SK-N-SH (cell line): ENCODE measurements at regions not wholly inside any gene's neighbourhood (a gene's known extent, or its start where the extent isn't known, plus 50 kb on each side); places are given as distances from the start of the nearest gene placed in this dataset.

Experiments used
- CTCF ChIA-PET: fragments of 300-600, 350-600 bp; formaldehyde crosslinking; extraction: SDS; loops from one replicate; lab custom pipeline; 2021; lab: Yijun Ruan, JAX
- POLR2A ChIA-PET: fragments of 350-600 bp; sonication (Branson Sonifier 250); formaldehyde crosslinking; extraction: SDS; loops from one replicate; lab custom pipeline; 2020; ENCODE audit warnings: antibody characterized with exemption, inconsistent platforms; lab: Yijun Ruan, JAX
- DNase-seq: peaks from one replicate; pipeline ENCODE4 v3.0.0; 2012
- H2AFZ ChIP-seq: fragments of 200-600 bp; sonication (generic); 2 replicates; pipeline ENCODE4 v1.8.1; 2016; ENCODE audit warnings: antibody characterized with exemption, mild to moderate bottlenecking, low read depth
- H3F3A ChIP-seq: fragments of 200-600 bp; sonication (generic); replicated peaks from 2 replicates; pipeline ENCODE3; 2016; ENCODE audit warnings: antibody characterized with exemption, mild to moderate bottlenecking; ENCODE audit not compliant: insufficient read depth
- H3K27ac ChIP-seq, 2 experiments: fragments of 200-500 bp in 1 of 2; fragments of 200-600 bp in 1 of 2; sonication (Bioruptor generic) in 1 of 2; sonication (generic), shearing (Covaris generic) in 1 of 2; 2 replicates each; pipeline versions ENCODE4 v1.5.1 to v1.6.1; 2014 to 2016; ENCODE audit warnings: low read depth in 2 of 2, inconsistent platforms in 1 of 2, low read length in 1 of 2, mild to moderate bottlenecking in 1 of 2, mixed read lengths in 1 of 2
- H3K27me3 ChIP-seq: fragments of 200-600 bp; sonication (generic), shearing (Covaris generic); 2 replicates; pipeline ENCODE4 v1.6.1; 2016; ENCODE audit warnings: mixed run types; ENCODE audit not compliant: insufficient read depth
- H3K36me3 ChIP-seq, 2 experiments: fragments of 200-500 bp in 1 of 2; fragments of 200-600 bp in 1 of 2; sonication (Bioruptor generic) in 1 of 2; sonication (generic) in 1 of 2; replicated peaks in 1 of 2; 2 replicates each; pipeline versions ENCODE3 to v1.5.1; 2014 to 2016; ENCODE audit warnings: low read length in 1 of 2, mild to moderate bottlenecking in 1 of 2; ENCODE audit not compliant: insufficient read depth in 2 of 2, control insufficient read depth in 1 of 2
- H3K4me1 ChIP-seq, 2 experiments: fragments of 200-500 bp in 1 of 2; fragments of 200-600 bp in 1 of 2; sonication (Bioruptor generic) in 1 of 2; sonication (generic), shearing (Covaris generic) in 1 of 2; 2 replicates each; pipeline versions ENCODE4 v1.5.1 to v1.6.1; 2014 to 2016; ENCODE audit warnings: low read depth in 1 of 2, low read length in 1 of 2, mixed run types in 1 of 2; ENCODE audit not compliant: insufficient read depth in 2 of 2, control insufficient read depth in 1 of 2
- H3K4me2 ChIP-seq: fragments of 200-600 bp; sonication (generic), shearing (Covaris generic); 2 replicates; pipeline ENCODE4 v1.6.1; 2017; ENCODE audit warnings: mixed run types
- H3K4me3 ChIP-seq, 2 experiments: fragments of 200-500 bp in 1 of 2; fragments of 200-600 bp in 1 of 2; sonication (Bioruptor generic) in 1 of 2; sonication (generic), shearing (Covaris generic) in 1 of 2; 2 replicates each; pipeline versions ENCODE4 v1.5.1 to v1.8.1; 2014 to 2016; ENCODE audit warnings: low read depth in 2 of 2, inconsistent platforms in 1 of 2, low read length in 1 of 2, mild to moderate bottlenecking in 1 of 2, mixed read lengths in 1 of 2, moderate library complexity in 1 of 2
- H3K79me2 ChIP-seq: fragments of 200-600 bp; sonication (generic); 2 replicates; pipeline ENCODE4 v1.8.1; 2017; ENCODE audit warnings: mild to moderate bottlenecking; ENCODE audit not compliant: insufficient read depth
- H3K9ac ChIP-seq: fragments of 200-600 bp; sonication (generic); 2 replicates; pipeline ENCODE4 v1.6.1; 2017; ENCODE audit warnings: mixed run types
- H3K9me2 ChIP-seq: fragments of 200-600 bp; sonication (generic); 2 replicates; pipeline ENCODE4 v1.6.1; 2017; ENCODE audit warnings: mixed run types
- H3K9me3 ChIP-seq: fragments of 200-600 bp; sonication (generic); 2 replicates; pipeline ENCODE4 v1.6.1; 2017; ENCODE audit warnings: mixed run types, mild to moderate bottlenecking, moderate library complexity
- H4K20me1 ChIP-seq: fragments of 200-600 bp; sonication (generic); 2 replicates; pipeline ENCODE4 v1.6.1; 2017; ENCODE audit warnings: mild to moderate bottlenecking, mixed run types; ENCODE audit not compliant: insufficient read depth
- CTCF ChIP-seq: fragments of 200-600 bp; sonication (generic); IDR thresholded peaks from 2 replicates; pipeline ENCODE4 v1.6.1; 2017; ENCODE audit warnings: antibody characterized with exemption, mild to moderate bottlenecking, moderate library complexity
- ELF1 ChIP-seq: IDR thresholded peaks from 2 replicates; pipeline ENCODE4 v1.4.0; 2012
- EP300 ChIP-seq, 2 experiments: IDR thresholded peaks; 2 replicates each; pipeline versions ENCODE4 v1.4.0 to v1.6.1; 2012; ENCODE audit warnings: borderline replicate concordance in 1 of 2, low read depth in 1 of 2, low read length in 1 of 2
- FOXJ3 ChIP-seq: sonication (generic); formaldehyde crosslinking; IDR thresholded peaks from 2 replicates; pipeline ENCODE4 v1.5.1; 2020; ENCODE audit warnings: mild to moderate bottlenecking, missing genetic modification reagents
- FOXM1 ChIP-seq: IDR thresholded peaks from 2 replicates; pipeline ENCODE4 v1.4.0; 2012; ENCODE audit warnings: low read depth, mild to moderate bottlenecking
- GATA2 ChIP-seq: sonication (generic); formaldehyde crosslinking; IDR thresholded peaks from 2 replicates; pipeline ENCODE4 v1.5.0; 2020; ENCODE audit warnings: mild to moderate bottlenecking, missing genetic modification reagents
- MEF2A ChIP-seq: IDR thresholded peaks from 2 replicates; pipeline ENCODE4 v1.4.0; 2012; ENCODE audit warnings: low read depth, borderline replicate concordance
- RCOR1 ChIP-seq: fragments of 150-350 bp; IDR thresholded peaks from 2 replicates; pipeline ENCODE4 v1.6.1; 2017; ENCODE audit warnings: antibody characterized with exemption, low read length
- RXRA ChIP-seq: IDR thresholded peaks from 2 replicates; pipeline ENCODE4 v1.4.0; 2012; ENCODE audit warnings: low read depth, mild to moderate bottlenecking, borderline replicate concordance
- SMC3 ChIP-seq: IDR thresholded peaks from 2 replicates; pipeline ENCODE4 v1.6.1; 2012; ENCODE audit warnings: low read depth, low read length, improper control_type of control experiment
- TEAD4 ChIP-seq: IDR thresholded peaks from 2 replicates; pipeline ENCODE4 v1.4.0; 2012; ENCODE audit warnings: mild to moderate bottlenecking, borderline replicate concordance; ENCODE audit not compliant: insufficient read depth
- USF1 ChIP-seq: IDR thresholded peaks from 2 replicates; pipeline ENCODE4 v1.4.0; 2012; ENCODE audit warnings: low read depth, borderline replicate concordance
- WGBS: methylation state at CpG from one replicate; pipeline ENCODE4 v1.1.6; 2017; ENCODE audit warnings: low lambda C conversion rate; 5-methylcytosine and 5-hydroxymethylcytosine counted together
- TF ChIP-seq, protein P1 (sequence below): IDR thresholded peaks from 2 replicates; pipeline ENCODE4 v1.4.0; 2012; ENCODE audit warnings: low read depth, borderline replicate concordance
- TF ChIP-seq, protein P2 (sequence below): IDR thresholded peaks from 2 replicates; pipeline ENCODE4 v1.6.1; 2012; ENCODE audit warnings: mild to moderate bottlenecking, low read depth, low read length, moderate library complexity

DNA sequence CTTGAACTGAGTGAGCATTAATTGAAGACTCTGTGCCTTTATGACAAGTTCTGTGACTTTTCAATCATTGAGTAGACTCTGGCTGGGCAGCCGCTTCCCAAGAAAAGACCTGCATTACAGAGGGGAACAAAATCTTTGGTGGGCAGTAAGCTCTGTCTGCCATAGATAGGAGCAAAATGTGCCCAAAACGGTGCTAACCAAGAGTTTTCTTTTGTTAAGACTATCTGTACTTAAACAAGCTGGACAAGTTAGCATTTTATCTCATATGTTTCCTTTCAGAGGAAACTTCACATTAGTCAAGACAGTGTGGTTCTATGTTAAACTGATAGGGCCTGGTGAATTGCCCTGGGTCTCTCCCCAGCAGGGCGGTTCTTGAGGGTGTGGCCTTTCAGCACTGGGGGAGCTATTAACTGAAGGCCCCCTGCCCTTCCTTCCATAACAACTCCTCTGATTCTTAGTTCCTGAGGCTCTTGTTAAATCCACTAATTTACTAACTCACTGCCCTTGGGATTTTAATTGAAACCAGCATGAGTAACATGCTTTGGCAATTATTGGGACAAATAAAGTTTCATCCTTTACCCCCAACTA, 219.6 kb downstream of the KTN1 start:
- ChIA-PET POLR2A (no interaction called here), CTCF (no interaction called here)
- H2AFZ ChIP-seq: no peak overlapping the region
- no peaks in the 10 kb centered on the region for H3K36me3 ChIP-seq
- H3K9me2 ChIP-seq: no peaks in the 10 kb centered on the region
- H3K9ac ChIP-seq: no peak overlapping the region
- H3K79me2 ChIP-seq: no peaks in the 10 kb centered on the region
- 14% methylated on average over 3 of the region's 3 CpGs for WGBS
- peaks cover 10% of the 10 kb centered on the region; the same call in 1 of the 2 replicates for H3K27me3 ChIP-seq
- no peak overlapping the region for H3K4me2 ChIP-seq
- no peaks in the 10 kb centered on the region for H3K9me3 ChIP-seq
- no peaks in the 10 kb centered on the region for H3K4me1 ChIP-seq
- H4K20me1 ChIP-seq: no peaks in the 10 kb centered on the region
- H3F3A ChIP-seq: no peaks in the 10 kb centered on the region
- no peak for TF ChIP-seq GATA2
- TF ChIP-seq, protein P1, sequence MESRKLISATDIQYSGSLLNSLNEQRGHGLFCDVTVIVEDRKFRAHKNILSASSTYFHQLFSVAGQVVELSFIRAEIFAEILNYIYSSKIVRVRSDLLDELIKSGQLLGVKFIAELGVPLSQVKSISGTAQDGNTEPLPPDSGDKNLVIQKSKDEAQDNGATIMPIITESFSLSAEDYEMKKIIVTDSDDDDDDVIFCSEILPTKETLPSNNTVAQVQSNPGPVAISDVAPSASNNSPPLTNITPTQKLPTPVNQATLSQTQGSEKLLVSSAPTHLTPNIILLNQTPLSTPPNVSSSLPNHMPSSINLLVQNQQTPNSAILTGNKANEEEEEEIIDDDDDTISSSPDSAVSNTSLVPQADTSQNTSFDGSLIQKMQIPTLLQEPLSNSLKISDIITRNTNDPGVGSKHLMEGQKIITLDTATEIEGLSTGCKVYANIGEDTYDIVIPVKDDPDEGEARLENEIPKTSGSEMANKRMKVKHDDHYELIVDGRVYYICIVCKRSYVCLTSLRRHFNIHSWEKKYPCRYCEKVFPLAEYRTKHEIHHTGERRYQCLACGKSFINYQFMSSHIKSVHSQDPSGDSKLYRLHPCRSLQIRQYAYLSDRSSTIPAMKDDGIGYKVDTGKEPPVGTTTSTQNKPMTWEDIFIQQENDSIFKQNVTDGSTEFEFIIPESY: no peak
- TF ChIP-seq, protein P2, sequence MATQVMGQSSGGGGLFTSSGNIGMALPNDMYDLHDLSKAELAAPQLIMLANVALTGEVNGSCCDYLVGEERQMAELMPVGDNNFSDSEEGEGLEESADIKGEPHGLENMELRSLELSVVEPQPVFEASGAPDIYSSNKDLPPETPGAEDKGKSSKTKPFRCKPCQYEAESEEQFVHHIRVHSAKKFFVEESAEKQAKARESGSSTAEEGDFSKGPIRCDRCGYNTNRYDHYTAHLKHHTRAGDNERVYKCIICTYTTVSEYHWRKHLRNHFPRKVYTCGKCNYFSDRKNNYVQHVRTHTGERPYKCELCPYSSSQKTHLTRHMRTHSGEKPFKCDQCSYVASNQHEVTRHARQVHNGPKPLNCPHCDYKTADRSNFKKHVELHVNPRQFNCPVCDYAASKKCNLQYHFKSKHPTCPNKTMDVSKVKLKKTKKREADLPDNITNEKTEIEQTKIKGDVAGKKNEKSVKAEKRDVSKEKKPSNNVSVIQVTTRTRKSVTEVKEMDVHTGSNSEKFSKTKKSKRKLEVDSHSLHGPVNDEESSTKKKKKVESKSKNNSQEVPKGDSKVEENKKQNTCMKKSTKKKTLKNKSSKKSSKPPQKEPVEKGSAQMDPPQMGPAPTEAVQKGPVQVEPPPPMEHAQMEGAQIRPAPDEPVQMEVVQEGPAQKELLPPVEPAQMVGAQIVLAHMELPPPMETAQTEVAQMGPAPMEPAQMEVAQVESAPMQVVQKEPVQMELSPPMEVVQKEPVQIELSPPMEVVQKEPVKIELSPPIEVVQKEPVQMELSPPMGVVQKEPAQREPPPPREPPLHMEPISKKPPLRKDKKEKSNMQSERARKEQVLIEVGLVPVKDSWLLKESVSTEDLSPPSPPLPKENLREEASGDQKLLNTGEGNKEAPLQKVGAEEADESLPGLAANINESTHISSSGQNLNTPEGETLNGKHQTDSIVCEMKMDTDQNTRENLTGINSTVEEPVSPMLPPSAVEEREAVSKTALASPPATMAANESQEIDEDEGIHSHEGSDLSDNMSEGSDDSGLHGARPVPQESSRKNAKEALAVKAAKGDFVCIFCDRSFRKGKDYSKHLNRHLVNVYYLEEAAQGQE: no peak
- TF ChIP-seq, all 33 proteins: peak for 0
- no peak for DNase-seq
- H3K27ac ChIP-seq: no peak overlapping the region
- no peak overlapping the region for H3K4me3 ChIP-seq

DNA sequence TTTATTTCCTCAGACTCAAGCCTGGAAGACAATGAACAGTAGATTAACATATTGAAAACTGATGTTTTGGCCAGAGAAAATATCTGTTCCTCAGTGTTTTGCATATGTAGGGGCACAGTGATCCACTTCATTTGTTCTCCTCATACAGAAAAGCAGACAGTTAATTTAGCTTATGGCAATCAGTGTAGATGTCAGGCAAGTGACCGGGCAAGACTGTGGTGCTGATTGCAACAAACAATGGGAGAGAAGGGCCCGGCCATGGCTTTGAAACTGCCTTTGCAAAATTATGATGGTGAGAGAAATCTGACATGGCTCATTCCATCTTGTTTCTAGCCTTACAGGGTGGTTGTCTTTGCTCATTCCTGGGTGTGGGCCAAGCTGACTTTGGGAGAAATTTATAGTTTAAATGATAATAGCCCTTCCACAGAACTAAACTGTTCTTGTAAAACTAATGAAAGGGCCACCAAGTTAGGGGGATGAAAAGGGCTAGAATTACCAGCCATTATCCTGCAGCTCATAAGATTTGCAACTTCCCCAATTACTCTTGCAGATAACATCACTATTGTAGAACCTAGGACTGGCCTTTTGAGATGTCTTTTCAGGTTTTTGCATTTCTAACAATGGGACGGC, 220.3 kb downstream of the KTN1 start:
- TF ChIP-seq RXRA (no peak), RCOR1 (no peak), FOXJ3 (CRISPR knock-in tag) (no peak), CTCF (no peak), FOXM1 (no peak), SMC3 (no peak), MEF2A (no peak), TEAD4 (no peak), EP300 (IDR thresholded peaks at IDR 0.05; ENCODE audit: borderline replicate concordance in 1 of 2, low read depth in 1 of 2, low read length in 1 of 2) (no peak), ELF1 (no peak), USF1 (no peak)
- TF ChIP-seq, protein P1: no peak
- Histone ChIP-seq H3F3A (no peaks in the 10 kb centered on the region), H3K27ac (no peak overlapping the region), H4K20me1 (no peaks in the 10 kb centered on the region), H3K36me3 (no peaks in the 10 kb centered on the region), H3K79me2 (no peaks in the 10 kb centered on the region), H3K9me3 (no peaks in the 10 kb centered on the region), H3K4me2 (no peak overlapping the region), H3K27me3 (peaks cover 10% of the 10 kb centered on the region; the same call in 1 of the 2 replicates), H3K4me3 (no peak overlapping the region), H3K9me2 (no peaks in the 10 kb centered on the region), H3K9ac (no peak overlapping the region), H2AFZ (no peak overlapping the region), H3K4me1 (no peaks in the 10 kb centered on the region)
- ChIA-PET CTCF (no interaction called here), POLR2A (no interaction called here)
- no peak for DNase-seq
- WGBS: 23% methylated on average over 3 of the region's 3 CpGs
